ENCODE measurements at regions not wholly inside any gene's neighbourhood (a gene's known extent, or its start where the extent isn't known, plus 50 kb on each side); places are given as distances from the start of the nearest gene placed in this dataset.
"Not testable (repeated sequence)": the region's sequence is repeated elsewhere in the genome, so short reads cannot be mapped to it uniquely, and the experiment has no call there.

- not testable (repeated sequence) for DNase-seq
Observed at GRCh38 chr4:123684937-123685336, 288.3 kb downstream of the SPRY1 start.

- not testable (repeated sequence) for DNase-seq
Observed at GRCh38 chr4:123695531-123695930, 298.9 kb downstream of the SPRY1 start.

- no peak for DNase-seq
Observed at GRCh38 chr4:123696687-123697086, 300.1 kb downstream of the SPRY1 start.

GRCh38 chr4:123698556-123698955 lies 302.0 kb downstream of the SPRY1 start:
- no peak for DNase-seq

GRCh38 chr4:123699880-123700771 lies 303.5 kb downstream of the SPRY1 start:
- no peak for DNase-seq

GRCh38 chr4:123701131-123701575 lies 304.6 kb downstream of the SPRY1 start:
- DNase-seq, result no peak

- DNase-seq, result no peak
Observed at GRCh38 chr4:123705419-123705818, 308.8 kb downstream of the SPRY1 start.

- no peak for DNase-seq
Observed at GRCh38 chr4:123706973-123707372, 310.4 kb downstream of the SPRY1 start.

GRCh38 chr4:123708902-123709301 lies 312.3 kb downstream of the SPRY1 start:
- no peak for DNase-seq

GRCh38 chr4:123709336-123709735 lies 312.7 kb downstream of the SPRY1 start:
- no peak for DNase-seq

- DNase-seq, result no peak
Observed at GRCh38 chr4:123731035-123731434, 334.4 kb downstream of the SPRY1 start.

- DNase-seq, result no peak
Observed at GRCh38 chr4:123737156-123737555, 340.6 kb downstream of the SPRY1 start.

GRCh38 chr4:123739806-123740205 lies 343.2 kb downstream of the SPRY1 start:
- DNase-seq, result no peak

GRCh38 chr4:123740236-123740635 lies 343.6 kb downstream of the SPRY1 start:
- DNase-seq, result no peak

- no peak for DNase-seq
Observed at GRCh38 chr4:123741906-123742305, 345.3 kb downstream of the SPRY1 start.

GRCh38 chr4:123743848-123744247 lies 347.3 kb downstream of the SPRY1 start:
- no peak for DNase-seq

- no peak for DNase-seq
Observed at GRCh38 chr4:123744664-123745290, 348.2 kb downstream of the SPRY1 start.

GRCh38 chr4:123747016-123747415 lies 350.4 kb downstream of the SPRY1 start:
- DNase-seq, result no peak

GRCh38 chr4:123748806-123749205 lies 352.2 kb downstream of the SPRY1 start:
- no peak for DNase-seq

- DNase-seq, result no peak
Observed at GRCh38 chr4:123749383-123749782, 352.8 kb downstream of the SPRY1 start.

GRCh38 chr4:123750044-123750443 lies 353.4 kb downstream of the SPRY1 start:
- no peak for DNase-seq

- no peak for DNase-seq
Observed at GRCh38 chr4:123755655-123756054, 359.1 kb downstream of the SPRY1 start.

GRCh38 chr4:123767806-123768205 lies 371.2 kb downstream of the SPRY1 start:
- DNase-seq, result no peak

- DNase-seq, result no peak
Observed at GRCh38 chr4:123770884-123771283, 374.3 kb downstream of the SPRY1 start.

All from stimulated activated CD4-positive, alpha-beta T cell treated with anti-CD3 and anti-CD28 coated beads, Interleukin-15, amount 100 ng/mL, for 24 hours (primary cell).